Panc1 (cell line): ENCODE measurements at regions not wholly inside any gene's neighbourhood (a gene's known extent, or its start where the extent isn't known, plus 50 kb on each side); places are given as distances from the start of the nearest gene placed in this dataset.

Experiments used
- ATAC-seq: fragments of 200-7000 bp; cut with Tn5 transposase; 2 replicates; pipeline ENCODE4 v1.9.1; 2020; ENCODE audit warnings: mild to moderate bottlenecking, moderate library complexity
- BruUV-seq: library from RNA; stranded (reverse); fragments of 400-500 nt; replicated peaks from 2 replicates; lab custom pipeline; 2021; lab: Mats Ljungman, UMichigan
- CTCF ChIA-PET: fragments of 300-600 bp; sonication (Branson Sonifier 250); formaldehyde crosslinking; loops from one replicate; lab custom pipeline; 2022; ENCODE audit warnings: antibody characterized with exemption; lab: Charles Lee
- POLR2A ChIA-PET: fragments of 300-600 bp; sonication (Branson Sonifier 250); formaldehyde crosslinking; loops from one replicate; lab custom pipeline; 2022; ENCODE audit warnings: antibody characterized with exemption; lab: Charles Lee
- DNase-seq: peaks from one replicate; pipeline ENCODE4 v3.0.0-alpha.2; 2010; ENCODE audit warnings: low read depth, low spot score
- H3K27ac ChIP-seq: 2 replicates; pipeline ENCODE4 v1.5.1; 2011; ENCODE audit warnings: mild to moderate bottlenecking, low read length, inconsistent platforms
- H3K27me3 ChIP-seq: fragments of 200-500 bp; sonication (Bioruptor generic); 2 replicates; pipeline ENCODE4 v1.6.0; 2014; ENCODE audit warnings: low read length, inconsistent platforms; ENCODE audit not compliant: control insufficient read depth, insufficient read depth
- H3K36me3 ChIP-seq: fragments of 200-500 bp; sonication (Bioruptor generic); 2 replicates; pipeline ENCODE4 v1.5.1; 2014; ENCODE audit warnings: inconsistent platforms, mild to moderate bottlenecking, low read length, moderate library complexity; ENCODE audit not compliant: control insufficient read depth, insufficient read depth
- H3K4me1 ChIP-seq: 2 replicates; pipeline ENCODE4 v1.5.1; 2011; ENCODE audit warnings: inconsistent platforms, mild to moderate bottlenecking, low read length, moderate library complexity; ENCODE audit not compliant: control insufficient read depth, insufficient read depth
- H3K4me3 ChIP-seq, 2 experiments: 2 replicates each; pipeline ENCODE4 v1.5.1; 2011 to 2012; ENCODE audit warnings: low read depth in 2 of 2, low read length in 2 of 2, mild to moderate bottlenecking in 2 of 2, inconsistent platforms in 1 of 2, moderate library complexity in 1 of 2
- H3K9me3 ChIP-seq: fragments of 200-500 bp; sonication (Bioruptor generic); 2 replicates; pipeline ENCODE4 v1.5.1; 2014; ENCODE audit warnings: low read depth, mild to moderate bottlenecking, inconsistent platforms, low read length, moderate library complexity; ENCODE audit not compliant: control insufficient read depth, insufficient read depth
- CTCF ChIP-seq: fragments of 450-650 bp; IDR thresholded peaks from 2 replicates; pipeline ENCODE4 v1.5.1; 2017; ENCODE audit warnings: mild to moderate bottlenecking
- POLR2AphosphoS5 ChIP-seq: IDR thresholded peaks from 2 replicates; pipeline ENCODE4 v1.6.1; 2012; ENCODE audit warnings: mild to moderate bottlenecking, low read depth, low read length, moderate library complexity
- REST ChIP-seq, 2 experiments: IDR thresholded peaks; 2 replicates each; pipeline ENCODE4 v1.6.1; 2011 to 2012; ENCODE audit warnings: low read depth in 2 of 2, control low read depth in 1 of 2, low read length in 1 of 2, mild to moderate bottlenecking in 1 of 2, moderate library complexity in 1 of 2; ENCODE audit not compliant: insufficient read depth in 1 of 2
- SIN3A ChIP-seq: IDR thresholded peaks from 2 replicates; pipeline ENCODE4 v1.6.1; 2012; ENCODE audit warnings: low read depth, mild to moderate bottlenecking, low read length, moderate library complexity, borderline replicate concordance; ENCODE audit not compliant: insufficient read depth
- TCF7L2 ChIP-seq: IDR thresholded peaks from 2 replicates; pipeline ENCODE4 v1.6.1; 2011; ENCODE audit warnings: mild to moderate bottlenecking, low read depth, low read length, inconsistent platforms
- in situ Hi-C: cut with HindIII; loops from 2 replicates; pipeline ENCODE4 v1.10.0; 2016; ENCODE audit warnings: low sequenced_read_pairs, low pct_unique_long_range_greater_than_20kb
- intact Hi-C: fragments of 100-400 bp; cut with micrococcal nuclease; formaldehyde crosslinking; loops from one replicate; pipeline ENCODE4 v1.10.0; 2022; ENCODE audit not compliant: unreplicated experiment

- H3K9me3 ChIP-seq, result no peaks in the 10 kb centered on the region
- ChIA-PET POLR2A (no interaction called here), CTCF (no interaction called here)
- no peaks in the 10 kb centered on the region for H3K36me3 ChIP-seq
- H3K4me1 ChIP-seq, result no peaks in the 10 kb centered on the region
- intact Hi-C loops (no loop called here), in situ Hi-C loops (no loop called here)
- no peak overlapping the region for H3K27ac ChIP-seq
- DNase-seq (no peak), ATAC-seq (no peak)
- no TSS peak for BruUV-seq
- no peaks in the 10 kb centered on the region for H3K27me3 ChIP-seq
- H3K4me3 ChIP-seq, result no peak overlapping the region
- TF ChIP-seq TCF7L2 (no peak), POLR2AphosphoS5 (no peak)
Observed at GRCh38 chr3:162521669-162522068, 1025.1 kb downstream of the OTOL1 start.

- TF ChIP-seq REST (IDR thresholded peaks at IDR 0.05; ENCODE audit: insufficient read depth in 1 of 2, low read depth in 2 of 2, low read length in 1 of 2), result no peak
- TF ChIP-seq TCF7L2, result no peak
- TF ChIP-seq SIN3A, result no peak
- TF ChIP-seq CTCF, result no peak
- TF ChIP-seq POLR2AphosphoS5, result no peak
- Histone ChIP-seq H3K36me3 (no peaks in the 10 kb centered on the region), H3K27ac (no peak overlapping the region), H3K4me1 (no peaks in the 10 kb centered on the region), H3K27me3 (no peaks in the 10 kb centered on the region), H3K4me3 (no peak overlapping the region), H3K9me3 (no peaks in the 10 kb centered on the region)
- no peak for DNase-seq
- in situ Hi-C loops, result no loop called here
- no TSS peak for BruUV-seq
- ATAC-seq, result no peak
- CTCF ChIA-PET, result no interaction called here
- POLR2A ChIA-PET, result no interaction called here
- intact Hi-C loops, result no loop called here
Observed at GRCh38 chr3:162525066-162525742, 1028.6 kb downstream of the OTOL1 start.

GRCh38 chr3:162525771-162526170 lies 1029.2 kb downstream of the OTOL1 start:
- no TSS peak for BruUV-seq
- no peak overlapping the region for H3K27ac ChIP-seq
- no peaks in the 10 kb centered on the region for H3K27me3 ChIP-seq
- in situ Hi-C loops, result no loop called here
- DNase-seq, result no peak
- TF ChIP-seq REST (IDR thresholded peaks at IDR 0.05; ENCODE audit: insufficient read depth in 1 of 2, low read depth in 2 of 2, low read length in 1 of 2), result no peak
- TF ChIP-seq SIN3A, result no peak
- no peak for TF ChIP-seq CTCF
- no peak for TF ChIP-seq TCF7L2
- intact Hi-C loops, result no loop called here
- no peak overlapping the region for H3K4me3 ChIP-seq
- H3K9me3 ChIP-seq, result no peaks in the 10 kb centered on the region
- ATAC-seq, result no peak
- ChIA-PET POLR2A (no interaction called here), CTCF (no interaction called here)
- H3K4me1 ChIP-seq, result no peaks in the 10 kb centered on the region
- no peaks in the 10 kb centered on the region for H3K36me3 ChIP-seq
